D721Med (cell line): ENCODE measurements at regions not wholly inside any gene's neighbourhood (a gene's known extent, or its start where the extent isn't known, plus 50 kb on each side); places are given as distances from the start of the nearest gene placed in this dataset.

Source experiments
- DNase-seq: peaks from one replicate; pipeline ENCODE4 v3.0.0; 2011; ENCODE audit warnings: low spot score; ENCODE audit not compliant: insufficient read length
- FAIRE-seq: peaks from 2 replicates; lab custom pipeline; 2011; peaks lifted over from hg19 to GRCh38; lab: Jason Lieb, UNC
- TF ChIP-seq, protein P1 (sequence below): IDR thresholded peaks from 2 replicates; pipeline ENCODE4 v1.5.1; 2012; ENCODE audit warnings: mild to moderate bottlenecking, control low read depth; ENCODE audit not compliant: insufficient read depth; ENCODE audit errors: missing control alignments

DNA sequence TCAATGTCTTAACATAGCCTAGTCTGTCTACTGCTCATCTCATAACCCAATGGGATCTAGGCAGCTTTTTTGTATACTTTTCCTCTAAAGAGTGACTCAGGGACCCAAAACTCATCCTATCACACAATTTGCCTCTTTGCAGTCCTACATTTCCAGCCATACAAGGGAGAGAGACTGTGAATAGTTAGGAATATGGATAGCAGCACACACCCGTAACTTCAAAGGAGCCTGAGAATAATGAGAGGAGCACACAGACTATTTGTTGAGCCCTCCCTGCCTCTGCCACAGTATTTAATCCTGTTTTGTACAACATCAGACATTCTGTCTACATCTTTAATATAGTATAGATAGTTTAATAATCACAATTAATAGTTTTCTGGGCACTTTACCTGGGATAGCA lies 83.2 kb downstream of the AREG start:
- no peak for DNase-seq
- TF ChIP-seq, protein P1, sequence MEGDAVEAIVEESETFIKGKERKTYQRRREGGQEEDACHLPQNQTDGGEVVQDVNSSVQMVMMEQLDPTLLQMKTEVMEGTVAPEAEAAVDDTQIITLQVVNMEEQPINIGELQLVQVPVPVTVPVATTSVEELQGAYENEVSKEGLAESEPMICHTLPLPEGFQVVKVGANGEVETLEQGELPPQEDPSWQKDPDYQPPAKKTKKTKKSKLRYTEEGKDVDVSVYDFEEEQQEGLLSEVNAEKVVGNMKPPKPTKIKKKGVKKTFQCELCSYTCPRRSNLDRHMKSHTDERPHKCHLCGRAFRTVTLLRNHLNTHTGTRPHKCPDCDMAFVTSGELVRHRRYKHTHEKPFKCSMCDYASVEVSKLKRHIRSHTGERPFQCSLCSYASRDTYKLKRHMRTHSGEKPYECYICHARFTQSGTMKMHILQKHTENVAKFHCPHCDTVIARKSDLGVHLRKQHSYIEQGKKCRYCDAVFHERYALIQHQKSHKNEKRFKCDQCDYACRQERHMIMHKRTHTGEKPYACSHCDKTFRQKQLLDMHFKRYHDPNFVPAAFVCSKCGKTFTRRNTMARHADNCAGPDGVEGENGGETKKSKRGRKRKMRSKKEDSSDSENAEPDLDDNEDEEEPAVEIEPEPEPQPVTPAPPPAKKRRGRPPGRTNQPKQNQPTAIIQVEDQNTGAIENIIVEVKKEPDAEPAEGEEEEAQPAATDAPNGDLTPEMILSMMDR = no peak
- no peak for FAIRE-seq

DNA sequence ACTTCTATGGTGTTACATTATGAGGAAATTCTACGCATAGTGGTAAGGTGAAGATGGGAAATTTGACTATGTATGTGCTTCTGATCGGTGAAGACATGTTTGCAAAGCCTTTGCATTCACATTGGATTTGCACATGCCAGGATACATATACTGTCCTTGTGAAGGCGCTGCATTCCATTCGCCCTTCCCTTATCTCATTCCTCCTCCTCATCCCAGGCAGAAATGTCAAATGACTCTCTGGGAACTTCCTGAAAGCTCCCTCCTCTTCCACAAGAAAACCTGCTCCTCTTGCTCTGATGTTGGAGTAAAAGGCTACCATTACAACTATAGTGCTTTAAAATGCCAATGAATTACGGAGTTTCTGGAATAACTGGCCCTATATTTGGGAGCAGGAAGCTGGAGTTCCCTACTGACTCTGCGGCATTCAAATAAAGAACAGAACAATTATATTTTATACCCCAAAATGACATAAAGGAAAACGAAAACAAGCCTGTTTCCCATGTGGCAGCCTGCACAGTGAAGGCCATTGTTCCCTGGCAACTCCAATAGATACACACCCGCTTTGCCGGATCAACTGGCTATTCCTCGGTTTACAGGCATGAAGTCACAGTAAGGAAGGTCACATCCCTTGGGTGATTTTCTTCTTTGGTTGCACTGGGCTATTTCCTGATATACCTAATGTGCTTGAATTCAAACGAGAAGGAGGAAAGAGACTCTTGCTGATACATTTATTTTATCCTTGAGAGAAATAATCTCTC lies 84.5 kb downstream of the AREG start:
- FAIRE-seq = no peak
- DNase-seq = no peak
- TF ChIP-seq, protein P1 = no peak

DNA sequence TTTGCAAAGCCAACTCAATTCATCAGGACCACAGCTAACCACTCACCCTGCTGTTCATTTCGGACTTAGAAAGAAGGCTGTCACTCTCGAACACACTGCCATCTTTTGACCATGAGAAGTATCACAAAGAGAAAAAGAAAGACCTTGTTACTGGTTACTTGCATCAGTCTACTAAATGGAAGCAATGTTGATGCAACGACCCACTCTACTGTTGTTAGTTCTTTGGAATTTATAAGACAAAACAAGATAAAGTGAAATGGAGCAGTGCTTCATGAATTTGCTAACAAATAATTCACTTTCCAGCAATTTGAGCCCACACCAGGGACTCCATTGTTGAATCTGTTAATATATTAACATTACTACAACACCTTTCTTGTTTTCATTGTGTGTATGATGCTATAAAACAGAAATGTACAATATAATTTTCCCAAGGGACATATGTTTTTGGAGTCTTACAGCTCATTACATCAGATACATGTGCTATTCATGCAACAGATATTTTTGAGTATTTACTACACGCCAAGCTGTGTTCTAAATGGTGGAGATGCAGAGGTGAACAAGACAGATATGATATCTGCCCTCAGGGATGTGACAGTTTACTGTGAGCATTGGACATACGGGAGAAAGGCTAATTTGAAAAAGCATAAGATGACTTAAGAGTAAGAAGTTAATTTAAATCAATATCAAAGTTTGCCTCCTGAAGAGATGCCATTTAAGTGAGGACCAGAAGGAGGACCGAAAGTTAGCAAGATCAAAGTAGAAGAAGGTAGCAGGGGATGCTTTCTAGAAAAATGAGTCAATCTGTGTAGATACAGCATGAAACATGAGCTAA lies 87.2 kb downstream of the AREG start:
- DNase-seq = no peak
- no peak for FAIRE-seq
- TF ChIP-seq, protein P1 = peak; percentile 57

DNA sequence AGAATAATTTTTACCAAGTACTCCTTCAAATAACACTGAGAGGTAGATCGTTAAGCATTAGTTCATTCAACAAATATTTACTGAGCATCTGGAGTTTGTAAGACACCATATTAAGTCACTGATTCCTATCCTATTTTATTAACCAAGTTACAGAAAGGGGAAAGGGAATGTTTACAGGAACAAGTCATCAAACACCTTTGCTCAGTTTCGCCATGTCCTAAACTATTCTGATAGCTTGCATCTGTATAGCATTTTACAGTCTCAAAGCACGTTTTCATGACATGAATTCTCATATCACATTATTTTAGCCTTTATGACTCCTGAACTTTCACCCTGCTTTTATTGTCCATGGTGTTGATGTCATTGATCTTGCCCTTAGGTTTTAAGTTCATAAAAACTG lies 89.2 kb downstream of the AREG start:
- DNase-seq = no peak
- FAIRE-seq = no peak
- TF ChIP-seq, protein P1 = no peak

DNA sequence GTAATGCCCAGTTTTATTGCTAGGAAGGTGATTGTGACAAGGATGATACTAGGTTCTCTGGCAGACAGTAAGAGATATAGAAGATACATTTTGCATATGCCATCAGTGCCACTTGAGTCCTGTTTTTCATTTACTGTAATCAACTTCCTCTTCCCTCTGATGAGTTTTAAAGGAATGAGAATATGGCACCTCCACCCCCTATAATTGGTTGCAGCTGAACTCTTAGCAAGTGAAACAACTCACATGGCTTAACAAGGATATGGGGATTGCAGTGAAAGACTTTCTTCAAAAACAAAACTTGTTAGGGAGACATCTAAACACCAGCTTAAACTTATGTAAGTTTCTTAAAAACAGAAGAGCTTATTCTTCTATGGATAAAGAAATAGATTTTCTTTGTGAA lies 90.0 kb downstream of the AREG start:
- no peak for FAIRE-seq
- TF ChIP-seq, protein P1 = no peak
- no peak for DNase-seq

DNA sequence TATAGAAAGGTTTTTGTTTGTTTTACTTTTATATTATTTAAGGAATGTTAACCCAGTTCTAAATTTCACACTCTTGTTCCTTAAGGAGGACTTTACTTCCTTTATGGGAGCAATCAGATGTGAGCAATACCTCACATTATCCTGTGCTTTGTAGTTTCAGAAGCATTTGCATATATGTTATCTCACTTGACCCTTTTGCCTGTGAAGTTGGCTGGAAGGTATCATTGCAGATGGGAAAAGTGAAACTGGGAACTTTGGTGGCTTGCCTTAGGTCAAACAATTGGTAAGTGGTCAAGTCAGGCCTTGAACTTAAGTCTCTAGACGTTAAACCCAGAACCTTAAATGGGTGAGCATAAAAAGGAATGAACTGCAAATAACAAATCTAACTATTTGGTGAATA lies 90.6 kb downstream of the AREG start:
- no peak for DNase-seq
- FAIRE-seq = no peak
- TF ChIP-seq, protein P1 = no peak

DNA sequence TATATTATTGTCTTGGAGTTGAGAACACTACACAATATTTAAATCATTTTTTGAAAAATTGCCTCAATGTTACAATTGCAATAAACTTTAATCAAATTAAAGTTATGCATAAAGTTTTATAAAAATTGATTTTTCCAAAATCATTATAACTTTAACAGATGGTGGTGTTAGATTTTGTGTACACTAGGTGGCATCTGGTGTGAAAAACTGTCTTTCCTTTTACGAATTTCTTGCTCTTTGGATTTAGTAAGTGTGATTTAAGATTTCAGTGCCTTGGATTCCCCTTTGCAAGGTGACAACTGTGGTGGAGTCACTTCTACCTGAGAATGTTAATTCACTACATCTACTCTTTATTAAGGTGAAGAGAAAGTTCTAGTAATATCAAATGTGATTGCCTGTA lies 91.6 kb downstream of the AREG start:
- TF ChIP-seq, protein P1 = peak; percentile 27
- DNase-seq (no peak), FAIRE-seq (no peak)
